Right lobe of liver (tissue), 4 donors: ENCODE measurements at regions not wholly inside any gene's neighbourhood (a gene's known extent, or its start where the extent isn't known, plus 50 kb on each side); places are given as distances from the start of the nearest gene placed in this dataset.

Experiments
- CTCF ChIP-seq, 4 donors: fragments of 200-600 bp in 3 of 4; fragments of 450-650 bp in 1 of 4; IDR thresholded peaks; one replicate each; pipeline versions ENCODE4 v1.5.1 to v1.8.0; 2016 to 2022; ENCODE audit warnings: antibody characterized with exemption in 4 of 4, mild to moderate bottlenecking in 2 of 4
- POLR2A ChIP-seq: fragments of 450-650 bp; IDR thresholded peaks from one replicate; pipeline ENCODE4 v1.6.1; 2017; ENCODE audit warnings: antibody characterized with exemption, mild to moderate bottlenecking
- donor health status: DM: no; HTN: no; CAD: no.
- donor health status: DM: no; HTN: no; CAD: no.
- donor health status: DM: no; HTN: yes; CAD: no.

GRCh38 chr3:20648921-20649381, 462.9 kb upstream of the SGO1 start:
- TF ChIP-seq CTCF (IDR thresholded peaks at IDR 0.05) = no peak
- TF ChIP-seq POLR2A = no peak
